Stomach smooth muscle (tissue), 2 donors: ENCODE measurements at regions not wholly inside any gene's neighbourhood (a gene's known extent, or its start where the extent isn't known, plus 50 kb on each side); places are given as distances from the start of the nearest gene placed in this dataset.

Experiments used
- H3K27ac ChIP-seq: one replicate; pipeline ENCODE4 v1.7.0; 2013; ENCODE audit warnings: mild to moderate bottlenecking, low read length, inconsistent platforms
- H3K27me3 ChIP-seq, 2 donors: one replicate each; pipeline ENCODE4 v1.7.0; 2013; ENCODE audit warnings: low read length in 2 of 2; ENCODE audit not compliant: insufficient read depth in 2 of 2, control insufficient read depth in 1 of 2
- H3K36me3 ChIP-seq, 2 donors: one replicate each; pipeline ENCODE4 v1.7.0; 2013; ENCODE audit warnings: low read length in 2 of 2; ENCODE audit not compliant: control insufficient read depth in 2 of 2, insufficient read depth in 2 of 2
- H3K4me1 ChIP-seq: one replicate; pipeline ENCODE4 v1.7.0; 2013; ENCODE audit warnings: low read length; ENCODE audit not compliant: control insufficient read depth, insufficient read depth
- H3K4me3 ChIP-seq, 2 donors: one replicate each; pipeline ENCODE4 v1.7.0; 2013; ENCODE audit warnings: low read length in 2 of 2
- H3K9ac ChIP-seq, 2 donors: one replicate each; pipeline ENCODE4 v1.7.0; 2013; ENCODE audit warnings: low read length in 2 of 2, mild to moderate bottlenecking in 1 of 2
- H3K9me3 ChIP-seq, 2 donors: one replicate each; pipeline ENCODE4 v1.7.0; 2013; ENCODE audit warnings: low read length in 2 of 2; ENCODE audit not compliant: control insufficient read depth in 2 of 2
- donor health status: healthy.
- donor health status: Pancreatic carcinoma.

- Histone ChIP-seq H3K9ac (no peak overlapping the region), H3K4me1 (no peaks in the 10 kb centered on the region), H3K9me3 (no peaks in the 10 kb centered on the region), H3K4me3 (no peak overlapping the region), H3K27ac (no peak overlapping the region), H3K27me3 (no peaks in the 10 kb centered on the region), H3K36me3 (no peaks in the 10 kb centered on the region)
Observed at GRCh38 chr12:58794859-58795258, 125.4 kb downstream of the LRIG3 start.

- no peaks in the 10 kb centered on the region for H3K9me3 ChIP-seq
- no peak overlapping the region for H3K9ac ChIP-seq
- H3K27me3 ChIP-seq, result no peaks in the 10 kb centered on the region
- H3K4me3 ChIP-seq, result no peak overlapping the region
- H3K27ac ChIP-seq, result no peak overlapping the region
- no peaks in the 10 kb centered on the region for H3K4me1 ChIP-seq
- no peaks in the 10 kb centered on the region for H3K36me3 ChIP-seq
Observed at GRCh38 chr12:58795825-58796224, 124.5 kb downstream of the LRIG3 start.

GRCh38 chr12:58801986-58802385 is 118.3 kb downstream of the LRIG3 start:
- H3K4me3 ChIP-seq, result no peak overlapping the region
- no peaks in the 10 kb centered on the region for H3K27me3 ChIP-seq
- H3K27ac ChIP-seq, result no peak overlapping the region
- H3K9ac ChIP-seq, result no peak overlapping the region
- no peaks in the 10 kb centered on the region for H3K9me3 ChIP-seq
- no peaks in the 10 kb centered on the region for H3K4me1 ChIP-seq
- H3K36me3 ChIP-seq, result no peaks in the 10 kb centered on the region

- no peak overlapping the region for H3K4me3 ChIP-seq
- no peaks in the 10 kb centered on the region for H3K36me3 ChIP-seq
- no peak overlapping the region for H3K9ac ChIP-seq
- H3K27me3 ChIP-seq, result no peaks in the 10 kb centered on the region
- no peaks in the 10 kb centered on the region for H3K9me3 ChIP-seq
- no peaks in the 10 kb centered on the region for H3K4me1 ChIP-seq
- H3K27ac ChIP-seq, result no peak overlapping the region
Observed at GRCh38 chr12:58803908-58804307, 116.4 kb downstream of the LRIG3 start.

- H3K9ac ChIP-seq, result no peak overlapping the region
- H3K4me1 ChIP-seq, result no peaks in the 10 kb centered on the region
- no peak overlapping the region for H3K27ac ChIP-seq
- H3K27me3 ChIP-seq, result no peaks in the 10 kb centered on the region
- no peaks in the 10 kb centered on the region for H3K36me3 ChIP-seq
- H3K9me3 ChIP-seq, result no peaks in the 10 kb centered on the region
- H3K4me3 ChIP-seq, result no peak overlapping the region
Observed at GRCh38 chr12:58804749-58805148, 115.6 kb downstream of the LRIG3 start.

- Histone ChIP-seq H3K9ac (no peak overlapping the region), H3K27ac (no peak overlapping the region), H3K4me3 (no peak overlapping the region), H3K9me3 (no peaks in the 10 kb centered on the region), H3K27me3 (no peaks in the 10 kb centered on the region), H3K36me3 (no peaks in the 10 kb centered on the region), H3K4me1 (no peaks in the 10 kb centered on the region)
Observed at GRCh38 chr12:58809064-58809607, 111.2 kb downstream of the LRIG3 start.

GRCh38 chr12:58811346-58811745 is 109.0 kb downstream of the LRIG3 start:
- H3K27ac ChIP-seq, result no peak overlapping the region
- H3K27me3 ChIP-seq, result no peaks in the 10 kb centered on the region
- H3K4me3 ChIP-seq, result no peak overlapping the region
- no peaks in the 10 kb centered on the region for H3K36me3 ChIP-seq
- no peaks in the 10 kb centered on the region for H3K9me3 ChIP-seq
- no peaks in the 10 kb centered on the region for H3K4me1 ChIP-seq
- no peak overlapping the region for H3K9ac ChIP-seq

- Histone ChIP-seq H3K27me3 (no peaks in the 10 kb centered on the region), H3K9me3 (no peaks in the 10 kb centered on the region), H3K4me3 (no peak overlapping the region), H3K27ac (no peak overlapping the region), H3K9ac (no peak overlapping the region), H3K36me3 (no peaks in the 10 kb centered on the region), H3K4me1 (no peaks in the 10 kb centered on the region)
Observed at GRCh38 chr12:58812214-58812613, 108.1 kb downstream of the LRIG3 start.

- H3K27me3 ChIP-seq, result no peaks in the 10 kb centered on the region
- H3K36me3 ChIP-seq, result no peaks in the 10 kb centered on the region
- no peaks in the 10 kb centered on the region for H3K4me1 ChIP-seq
- no peak overlapping the region for H3K4me3 ChIP-seq
- H3K9ac ChIP-seq, result no peak overlapping the region
- no peaks in the 10 kb centered on the region for H3K9me3 ChIP-seq
- H3K27ac ChIP-seq, result no peak overlapping the region
Observed at GRCh38 chr12:58814036-58814435, 106.3 kb downstream of the LRIG3 start.

- Histone ChIP-seq H3K27ac (no peak overlapping the region), H3K27me3 (no peaks in the 10 kb centered on the region), H3K36me3 (no peaks in the 10 kb centered on the region), H3K4me1 (no peaks in the 10 kb centered on the region), H3K4me3 (no peak overlapping the region), H3K9ac (no peak overlapping the region), H3K9me3 (no peaks in the 10 kb centered on the region)
Observed at GRCh38 chr12:58815235-58815634, 105.1 kb downstream of the LRIG3 start.

- H3K27ac ChIP-seq, result no peak overlapping the region
- no peaks in the 10 kb centered on the region for H3K4me1 ChIP-seq
- H3K36me3 ChIP-seq, result no peaks in the 10 kb centered on the region
- no peaks in the 10 kb centered on the region for H3K27me3 ChIP-seq
- no peak overlapping the region for H3K4me3 ChIP-seq
- no peaks in the 10 kb centered on the region for H3K9me3 ChIP-seq
- H3K9ac ChIP-seq, result no peak overlapping the region
Observed at GRCh38 chr12:58818546-58818945, 101.8 kb downstream of the LRIG3 start.
